Vagina (tissue), 2 donors: ENCODE measurements at regions not wholly inside any gene's neighbourhood (a gene's known extent, or its start where the extent isn't known, plus 50 kb on each side); places are given as distances from the start of the nearest gene placed in this dataset.

Experiments used
- POLR2A ChIP-seq, 2 donors: fragments of 450-650 bp; IDR thresholded peaks; one replicate each; pipeline ENCODE4 v1.6.1; 2017; ENCODE audit warnings: antibody characterized with exemption in 2 of 2, mild to moderate bottlenecking in 2 of 2, moderate library complexity in 2 of 2
- POLR2AphosphoS5 ChIP-seq, 2 donors: sonication (generic); formaldehyde crosslinking; IDR thresholded peaks; one replicate each; pipeline ENCODE4 v1.9.0; 2017; ENCODE audit warnings: antibody characterized with exemption in 2 of 2, mild to moderate bottlenecking in 2 of 2, low read depth in 1 of 2; ENCODE audit not compliant: insufficient read depth in 1 of 2

- no peak for TF ChIP-seq POLR2AphosphoS5 (IDR thresholded peaks at IDR 0.05; ENCODE audit: insufficient read depth in 1 of 2, low read depth in 1 of 2)
- TF ChIP-seq POLR2A (IDR thresholded peaks at IDR 0.05), result no peak
Observed at GRCh38 chr1:227482023-227482299, 81.4 kb upstream of the ZNF678 start.
